Ishikawa (cell line): ENCODE measurements at regions not wholly inside any gene's neighbourhood (a gene's known extent, or its start where the extent isn't known, plus 50 kb on each side); places are given as distances from the start of the nearest gene placed in this dataset.

Experiments used
- CEBPB ChIP-seq: IDR thresholded peaks from 2 replicates; pipeline ENCODE4 v1.6.1; 2012
- CREB1 ChIP-seq: IDR thresholded peaks from 2 replicates; pipeline ENCODE4 v1.6.1; 2012; ENCODE audit warnings: low read depth
- EGR1 ChIP-seq: IDR thresholded peaks from 2 replicates; pipeline ENCODE4 v1.6.1; 2012
- EP300 ChIP-seq: IDR thresholded peaks from 2 replicates; pipeline ENCODE4 v1.6.1; 2012; ENCODE audit warnings: borderline replicate concordance
- FOXM1 ChIP-seq: IDR thresholded peaks from 2 replicates; pipeline ENCODE4 v1.6.1; 2012; ENCODE audit warnings: low read depth, borderline replicate concordance
- MAX ChIP-seq: IDR thresholded peaks from 2 replicates; pipeline ENCODE4 v1.6.1; 2012
- NFIC ChIP-seq: IDR thresholded peaks from 2 replicates; pipeline ENCODE4 v1.6.1; 2012
- RAD21 ChIP-seq: IDR thresholded peaks from 2 replicates; pipeline ENCODE4 v1.6.1; 2012; ENCODE audit warnings: low read depth
- REST ChIP-seq: IDR thresholded peaks from 2 replicates; pipeline ENCODE4 v1.6.1; 2012; ENCODE audit warnings: low read depth, mild to moderate bottlenecking
- TAF1 ChIP-seq: IDR thresholded peaks from 2 replicates; pipeline ENCODE4 v1.6.1; 2012; ENCODE audit warnings: low read depth, mild to moderate bottlenecking
- TCF12 ChIP-seq: IDR thresholded peaks from 2 replicates; pipeline ENCODE4 v1.6.1; 2012; ENCODE audit warnings: low read depth
- TEAD4 ChIP-seq: IDR thresholded peaks from 2 replicates; pipeline ENCODE4 v1.6.1; 2012
- USF1 ChIP-seq: IDR thresholded peaks from 2 replicates; pipeline ENCODE4 v1.6.1; 2012
- YY1 ChIP-seq: IDR thresholded peaks from 2 replicates; pipeline ENCODE4 v1.6.1; 2012; ENCODE audit warnings: low read depth
- ZBTB7A ChIP-seq: IDR thresholded peaks from 2 replicates; pipeline ENCODE4 v1.6.1; 2012; ENCODE audit warnings: low read depth

GRCh38 chr11:71305041-71305440, 52.7 kb upstream of the SHANK2 start:
- TF ChIP-seq RAD21 (no peak), NFIC (no peak), TEAD4 (no peak), CEBPB (no peak), EGR1 (no peak), TCF12 (no peak), EP300 (no peak), ZBTB7A (no peak), USF1 (no peak), REST (no peak)

- TF ChIP-seq EP300 (no peak), REST (no peak), YY1 (no peak), USF1 (no peak), TEAD4 (no peak), EGR1 (no peak), FOXM1 (no peak), ZBTB7A (no peak)
These were observed 52.1 kb upstream of the SHANK2 start for GRCh38 chr11:71304491-71304890.

GRCh38 chr11:71304045-71304444, 51.7 kb upstream of the SHANK2 start:
- TF ChIP-seq NFIC (no peak), TAF1 (no peak)

- no peak for TF ChIP-seq FOXM1
- TF ChIP-seq RAD21 = no peak
- TF ChIP-seq TEAD4 = no peak
- no peak for TF ChIP-seq REST
- TF ChIP-seq EGR1 = no peak
- no peak for TF ChIP-seq MAX
- TF ChIP-seq EP300 = no peak
- TF ChIP-seq CREB1 = no peak
- no peak for TF ChIP-seq TAF1
- TF ChIP-seq TCF12 = no peak
- TF ChIP-seq YY1 = no peak
- no peak for TF ChIP-seq USF1
- TF ChIP-seq CEBPB = no peak
These were observed 50.5 kb upstream of the SHANK2 start for GRCh38 chr11:71302911-71303310.

GRCh38 chr11:71302534-71302909, 50.1 kb upstream of the SHANK2 start:
- TF ChIP-seq TAF1 = no peak
- TF ChIP-seq NFIC = no peak
- TF ChIP-seq TEAD4 = no peak
- no peak for TF ChIP-seq TCF12
